ENCODE measurements at regions not wholly inside any gene's neighbourhood (a gene's known extent, or its start where the extent isn't known, plus 50 kb on each side); places are given as distances from the start of the nearest gene placed in this dataset.

DNA sequence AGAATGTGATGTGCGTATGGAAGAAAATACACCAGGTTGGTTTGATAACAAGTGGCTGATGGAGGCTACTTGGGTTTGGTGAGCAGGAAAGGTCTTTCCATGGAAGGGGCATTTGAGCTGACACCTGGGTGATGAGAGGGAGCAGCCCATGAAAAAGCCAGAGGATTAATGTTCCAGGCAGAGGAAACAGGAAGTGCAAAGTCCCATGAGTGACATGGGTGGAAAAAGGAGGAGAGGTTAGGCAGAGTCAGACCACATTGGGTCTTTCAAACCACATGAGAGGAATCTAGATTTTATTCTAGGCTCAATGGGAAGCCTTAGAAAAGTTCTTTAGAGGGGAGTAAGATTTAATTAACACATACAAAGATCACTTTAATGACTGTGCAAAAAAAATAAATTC, 195.7 kb downstream of the LRATD1 start:
- Mint-ChIP-seq H3K36me3 (ENCODE audit: low read depth) (no peaks in the 10 kb centered on the region), H3K4me1 (ENCODE audit: low read depth) (no peaks in the 10 kb centered on the region), H3K9me3 (ENCODE audit: low read depth) (no peaks in the 10 kb centered on the region), H3K27me3 (ENCODE audit: low read depth) (no peaks in the 10 kb centered on the region), H3K4me3 (ENCODE audit: unreplicated experiment) (no peak overlapping the region), H3K27ac (ENCODE audit: unreplicated experiment) (no peak overlapping the region)
- TF ChIP-seq, protein P1, sequence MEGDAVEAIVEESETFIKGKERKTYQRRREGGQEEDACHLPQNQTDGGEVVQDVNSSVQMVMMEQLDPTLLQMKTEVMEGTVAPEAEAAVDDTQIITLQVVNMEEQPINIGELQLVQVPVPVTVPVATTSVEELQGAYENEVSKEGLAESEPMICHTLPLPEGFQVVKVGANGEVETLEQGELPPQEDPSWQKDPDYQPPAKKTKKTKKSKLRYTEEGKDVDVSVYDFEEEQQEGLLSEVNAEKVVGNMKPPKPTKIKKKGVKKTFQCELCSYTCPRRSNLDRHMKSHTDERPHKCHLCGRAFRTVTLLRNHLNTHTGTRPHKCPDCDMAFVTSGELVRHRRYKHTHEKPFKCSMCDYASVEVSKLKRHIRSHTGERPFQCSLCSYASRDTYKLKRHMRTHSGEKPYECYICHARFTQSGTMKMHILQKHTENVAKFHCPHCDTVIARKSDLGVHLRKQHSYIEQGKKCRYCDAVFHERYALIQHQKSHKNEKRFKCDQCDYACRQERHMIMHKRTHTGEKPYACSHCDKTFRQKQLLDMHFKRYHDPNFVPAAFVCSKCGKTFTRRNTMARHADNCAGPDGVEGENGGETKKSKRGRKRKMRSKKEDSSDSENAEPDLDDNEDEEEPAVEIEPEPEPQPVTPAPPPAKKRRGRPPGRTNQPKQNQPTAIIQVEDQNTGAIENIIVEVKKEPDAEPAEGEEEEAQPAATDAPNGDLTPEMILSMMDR (IDR thresholded peaks at IDR 0.05) = no peak
- DNase-seq (ENCODE audit: low spot score) = no peak

- Mint-ChIP-seq H3K27me3 (ENCODE audit: low read depth) (no peaks in the 10 kb centered on the region), H3K4me1 (ENCODE audit: low read depth) (no peaks in the 10 kb centered on the region), H3K36me3 (ENCODE audit: low read depth) (no peaks in the 10 kb centered on the region), H3K27ac (ENCODE audit: unreplicated experiment) (no peak overlapping the region), H3K9me3 (ENCODE audit: low read depth) (no peaks in the 10 kb centered on the region), H3K4me3 (ENCODE audit: unreplicated experiment) (no peak overlapping the region)
- TF ChIP-seq, protein P1 (IDR thresholded peaks at IDR 0.05) = no peak
- DNase-seq (ENCODE audit: low spot score) = no peak
These were observed 196.5 kb downstream of the LRATD1 start for GRCh38 chr2:14828968-14829367.

GRCh38 chr2:14831458-14831857, 198.9 kb downstream of the LRATD1 start:
- H3K4me1 Mint-ChIP-seq (ENCODE audit: low read depth) = no peaks in the 10 kb centered on the region
- H3K27ac Mint-ChIP-seq (ENCODE audit: unreplicated experiment) = no peak overlapping the region
- TF ChIP-seq, protein P1 (IDR thresholded peaks at IDR 0.05) = no peak
- H3K4me3 Mint-ChIP-seq (ENCODE audit: unreplicated experiment) = no peak overlapping the region
- no peak for DNase-seq (ENCODE audit: low spot score)
- H3K9me3 Mint-ChIP-seq (ENCODE audit: low read depth) = peaks cover 9% of the 10 kb centered on the region
- H3K36me3 Mint-ChIP-seq (ENCODE audit: low read depth) = no peaks in the 10 kb centered on the region
- H3K27me3 Mint-ChIP-seq (ENCODE audit: low read depth) = no peaks in the 10 kb centered on the region

DNA sequence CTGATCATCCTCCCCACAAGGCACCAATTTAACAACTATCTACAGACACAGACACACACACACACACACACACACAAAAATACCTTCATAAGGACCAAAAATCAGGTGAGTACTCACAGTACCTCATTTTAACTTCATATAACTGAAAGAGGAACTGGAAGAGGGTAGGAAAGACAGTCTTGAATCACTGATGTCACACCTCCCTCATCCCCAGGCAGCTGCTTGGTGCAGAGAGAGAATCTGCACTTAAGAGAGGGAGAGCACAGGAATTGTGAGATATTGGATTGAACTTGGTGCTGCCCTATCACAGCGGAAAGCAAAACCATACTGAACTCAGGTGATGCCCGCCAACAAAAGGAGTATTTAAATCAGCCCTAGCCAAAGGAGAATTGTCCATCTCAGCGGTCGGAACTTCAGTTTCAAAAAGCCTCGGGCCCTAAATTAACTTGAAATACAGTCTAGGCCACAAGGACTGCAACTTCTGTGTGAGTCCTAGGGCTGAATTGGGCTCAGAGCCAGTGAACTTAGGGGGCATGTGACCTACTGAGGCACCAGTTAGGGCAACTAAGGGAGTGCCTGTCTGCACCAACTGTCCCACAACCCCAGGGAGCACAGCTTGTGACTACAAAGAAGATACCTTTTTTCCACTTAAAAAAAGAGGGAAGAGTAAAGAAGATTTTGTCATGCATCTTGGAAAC, 211.1 kb downstream of the LRATD1 start:
- H3K27me3 Mint-ChIP-seq (ENCODE audit: low read depth) = no peaks in the 10 kb centered on the region
- no peaks in the 10 kb centered on the region for H3K4me1 Mint-ChIP-seq (ENCODE audit: low read depth)
- no peak for DNase-seq (ENCODE audit: low spot score)
- peaks cover 27% of the 10 kb centered on the region for H3K9me3 Mint-ChIP-seq (ENCODE audit: low read depth)
- TF ChIP-seq, protein P1 (IDR thresholded peaks at IDR 0.05) = no peak
- no peak overlapping the region for H3K4me3 Mint-ChIP-seq (ENCODE audit: unreplicated experiment)
- H3K36me3 Mint-ChIP-seq (ENCODE audit: low read depth) = no peaks in the 10 kb centered on the region
- H3K27ac Mint-ChIP-seq (ENCODE audit: unreplicated experiment) = no peak overlapping the region

- Mint-ChIP-seq H3K4me3 (ENCODE audit: unreplicated experiment) (no peak overlapping the region), H3K4me1 (ENCODE audit: low read depth) (no peaks in the 10 kb centered on the region), H3K27me3 (ENCODE audit: low read depth) (no peaks in the 10 kb centered on the region), H3K36me3 (ENCODE audit: low read depth) (no peaks in the 10 kb centered on the region), H3K9me3 (ENCODE audit: low read depth) (peaks cover 29% of the 10 kb centered on the region), H3K27ac (ENCODE audit: unreplicated experiment) (no peak overlapping the region)
- no peak for DNase-seq (ENCODE audit: low spot score)
- TF ChIP-seq, protein P1 (IDR thresholded peaks at IDR 0.05) = no peak
These were observed 223.2 kb downstream of the LRATD1 start for GRCh38 chr2:14855751-14856150.

Data from chondrocyte (in vitro differentiated cells).